Epithelial cell of proximal tubule (primary cell): ENCODE measurements at regions not wholly inside any gene's neighbourhood (a gene's known extent, or its start where the extent isn't known, plus 50 kb on each side); places are given as distances from the start of the nearest gene placed in this dataset.
"Not testable (repeated sequence)": the region's sequence is repeated elsewhere in the genome, so short reads cannot be mapped to it uniquely, and the experiment has no call there.

Experiments used
- DNase-seq: peaks from one replicate; pipeline ENCODE4 v3.0.0-alpha.2; 2011; ENCODE audit warnings: low read depth
- H3K4me3 ChIP-seq: 2 replicates; pipeline ENCODE4 v1.5.1; 2011; ENCODE audit warnings: low read depth, mild to moderate bottlenecking, low read length
- TF ChIP-seq, protein P1 (sequence below): conservative IDR thresholded peaks from 2 replicates; pipeline ENCODE4 v1.5.1; 2012; ENCODE audit warnings: low read depth, mild to moderate bottlenecking, low read length

DNA sequence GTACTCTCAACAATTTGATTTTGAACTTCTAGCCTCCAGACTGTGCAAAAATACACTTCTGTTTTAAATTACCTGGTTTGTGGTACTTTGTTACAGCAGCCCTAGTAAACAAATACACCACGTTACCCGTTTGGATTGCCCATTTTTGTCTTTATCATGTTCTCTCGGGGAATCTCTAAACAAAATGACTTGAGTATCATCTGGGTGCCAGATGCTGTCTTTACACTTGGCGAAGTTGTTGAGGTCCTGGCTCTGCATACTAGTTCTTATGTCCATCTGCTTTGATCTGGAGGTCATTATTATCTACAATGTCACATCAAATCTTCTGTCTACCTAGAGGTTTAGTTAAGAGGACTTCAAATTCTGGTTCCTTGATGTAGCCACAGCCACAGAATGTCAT lies 142.4 kb upstream of the NRIP1 start:
- no peak for DNase-seq
- TF ChIP-seq, protein P1, sequence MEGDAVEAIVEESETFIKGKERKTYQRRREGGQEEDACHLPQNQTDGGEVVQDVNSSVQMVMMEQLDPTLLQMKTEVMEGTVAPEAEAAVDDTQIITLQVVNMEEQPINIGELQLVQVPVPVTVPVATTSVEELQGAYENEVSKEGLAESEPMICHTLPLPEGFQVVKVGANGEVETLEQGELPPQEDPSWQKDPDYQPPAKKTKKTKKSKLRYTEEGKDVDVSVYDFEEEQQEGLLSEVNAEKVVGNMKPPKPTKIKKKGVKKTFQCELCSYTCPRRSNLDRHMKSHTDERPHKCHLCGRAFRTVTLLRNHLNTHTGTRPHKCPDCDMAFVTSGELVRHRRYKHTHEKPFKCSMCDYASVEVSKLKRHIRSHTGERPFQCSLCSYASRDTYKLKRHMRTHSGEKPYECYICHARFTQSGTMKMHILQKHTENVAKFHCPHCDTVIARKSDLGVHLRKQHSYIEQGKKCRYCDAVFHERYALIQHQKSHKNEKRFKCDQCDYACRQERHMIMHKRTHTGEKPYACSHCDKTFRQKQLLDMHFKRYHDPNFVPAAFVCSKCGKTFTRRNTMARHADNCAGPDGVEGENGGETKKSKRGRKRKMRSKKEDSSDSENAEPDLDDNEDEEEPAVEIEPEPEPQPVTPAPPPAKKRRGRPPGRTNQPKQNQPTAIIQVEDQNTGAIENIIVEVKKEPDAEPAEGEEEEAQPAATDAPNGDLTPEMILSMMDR = no peak
- H3K4me3 ChIP-seq = no peak overlapping the region

DNA sequence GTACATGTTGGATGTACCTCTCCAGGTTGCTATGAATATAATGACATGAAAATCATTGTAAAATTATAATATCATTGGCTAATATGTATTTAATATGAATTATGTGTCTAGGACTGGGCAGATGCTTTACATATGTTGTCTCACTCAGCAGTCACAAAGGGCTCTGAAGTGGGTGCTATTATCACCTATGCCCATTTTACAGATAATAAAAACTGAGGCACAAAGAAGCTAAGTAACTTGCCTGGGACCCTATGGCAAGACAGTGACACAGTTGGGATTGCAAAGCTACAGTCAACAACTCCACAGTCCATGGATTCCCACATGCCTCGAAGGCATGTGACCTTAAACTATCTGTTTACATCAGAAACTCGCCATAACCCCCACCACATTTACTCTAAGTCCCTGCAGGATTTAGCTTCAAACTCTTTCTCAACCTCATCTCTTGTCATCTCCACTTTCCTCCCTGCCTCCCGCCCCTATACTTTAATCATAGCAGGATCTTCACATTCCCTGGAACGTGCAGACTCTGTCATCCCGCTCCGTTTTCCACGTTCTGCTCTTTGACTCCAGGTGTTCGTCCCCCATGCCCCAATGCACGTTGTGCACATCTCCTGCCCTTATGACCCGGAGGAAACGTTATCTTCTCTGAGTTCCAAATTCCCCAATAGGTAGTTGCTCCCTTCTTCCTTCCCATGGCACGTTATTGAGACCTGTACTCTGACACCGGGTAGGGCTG lies 143.0 kb upstream of the NRIP1 start:
- TF ChIP-seq, protein P1 = no peak
- DNase-seq = no peak
- no peak overlapping the region for H3K4me3 ChIP-seq

DNA sequence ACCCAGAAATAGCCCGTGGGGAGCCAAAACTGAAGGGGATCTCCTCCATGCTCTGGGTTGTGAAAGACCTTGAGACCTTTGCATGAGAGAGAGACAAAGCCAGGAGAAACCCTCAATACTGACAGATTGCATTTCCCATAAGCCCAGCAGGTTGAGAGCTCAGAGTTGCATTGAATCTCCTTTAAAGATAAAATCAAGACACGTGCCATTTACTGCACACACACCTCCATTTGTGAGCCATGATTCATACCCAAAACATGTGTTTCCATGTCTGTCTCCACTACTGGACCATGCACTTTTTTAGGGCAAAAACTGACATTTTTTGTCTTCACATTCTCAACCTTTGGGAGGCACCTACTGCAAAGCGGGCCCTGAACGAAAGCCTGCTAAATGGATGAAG lies 144.0 kb upstream of the NRIP1 start:
- no peak overlapping the region for H3K4me3 ChIP-seq
- TF ChIP-seq, protein P1 = no peak
- no peak for DNase-seq

DNA sequence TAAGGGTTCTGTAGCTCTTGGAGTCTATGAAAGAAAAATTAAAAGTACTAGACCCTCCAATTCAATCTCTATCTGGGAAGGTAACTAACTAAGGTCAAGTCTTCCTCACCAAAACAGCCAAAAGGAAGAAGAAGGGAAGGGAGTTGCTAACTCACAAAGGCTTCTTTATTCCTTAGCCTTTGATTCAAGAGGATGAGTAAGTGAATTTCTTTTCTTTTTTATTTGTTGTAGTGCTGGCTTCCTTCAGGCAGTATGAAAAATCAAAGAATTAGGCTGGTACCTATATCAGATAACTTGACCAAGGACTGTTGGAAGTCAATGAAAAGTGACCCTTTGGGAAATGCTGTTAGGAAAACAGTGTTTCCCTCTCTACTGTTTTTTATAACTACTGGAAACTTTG lies 144.4 kb upstream of the NRIP1 start:
- no peak overlapping the region for H3K4me3 ChIP-seq
- no peak for DNase-seq
- TF ChIP-seq, protein P1 = no peak

DNA sequence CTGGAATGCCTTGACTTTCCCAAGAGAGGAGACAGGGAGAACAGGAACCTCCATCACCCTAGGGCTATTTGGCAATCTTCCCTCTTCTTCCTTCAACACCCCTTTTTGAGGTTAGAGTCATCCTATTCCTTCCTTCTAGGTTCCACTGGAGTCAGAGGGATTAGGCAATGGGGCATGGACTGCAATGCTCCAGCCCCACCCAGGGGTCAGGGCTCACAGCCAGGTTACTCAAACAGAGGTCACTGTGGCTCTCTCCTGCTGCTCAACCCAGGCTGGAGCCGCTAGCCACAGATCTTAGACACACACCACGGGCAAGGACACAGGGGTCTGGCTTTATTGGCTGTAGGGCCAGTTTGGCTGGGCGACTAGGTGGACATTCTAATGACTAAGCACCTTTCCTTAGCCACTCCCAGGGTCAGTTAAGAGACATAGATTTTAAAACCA lies 145.5 kb upstream of the NRIP1 start:
- no peak overlapping the region for H3K4me3 ChIP-seq
- no peak for DNase-seq
- TF ChIP-seq, protein P1 = no peak

DNA sequence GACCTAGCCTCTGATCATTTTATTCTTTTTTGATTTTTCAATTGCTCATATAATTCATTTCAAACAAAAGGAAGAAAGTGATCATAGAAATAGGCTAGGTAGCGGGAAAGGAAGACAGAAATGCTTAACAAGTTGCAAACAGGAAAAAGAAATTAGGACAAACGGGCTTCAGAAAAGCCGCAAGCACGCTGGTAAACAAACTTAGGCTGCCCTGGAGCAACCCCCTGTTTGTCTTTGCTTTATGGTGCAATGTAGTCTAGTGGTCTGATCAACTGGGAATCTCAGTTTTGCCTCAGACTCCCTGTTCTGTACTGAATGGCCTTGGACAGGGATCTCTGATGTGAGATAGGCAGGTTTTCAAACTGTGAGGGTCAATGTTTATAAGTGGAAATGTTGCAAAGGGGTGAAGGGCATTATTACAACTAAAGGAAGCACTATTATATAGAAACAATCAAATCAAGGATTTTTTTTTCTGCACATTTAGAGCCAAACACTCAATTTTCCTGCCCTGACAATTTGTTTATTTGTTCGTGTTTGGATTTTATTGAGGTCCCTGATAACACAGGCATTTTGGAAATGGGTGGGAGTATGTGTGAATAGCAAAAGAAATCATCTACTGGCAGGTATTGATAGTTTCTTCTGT lies 146.8 kb upstream of the NRIP1 start:
- DNase-seq = no peak
- TF ChIP-seq, protein P1 = no peak

DNA sequence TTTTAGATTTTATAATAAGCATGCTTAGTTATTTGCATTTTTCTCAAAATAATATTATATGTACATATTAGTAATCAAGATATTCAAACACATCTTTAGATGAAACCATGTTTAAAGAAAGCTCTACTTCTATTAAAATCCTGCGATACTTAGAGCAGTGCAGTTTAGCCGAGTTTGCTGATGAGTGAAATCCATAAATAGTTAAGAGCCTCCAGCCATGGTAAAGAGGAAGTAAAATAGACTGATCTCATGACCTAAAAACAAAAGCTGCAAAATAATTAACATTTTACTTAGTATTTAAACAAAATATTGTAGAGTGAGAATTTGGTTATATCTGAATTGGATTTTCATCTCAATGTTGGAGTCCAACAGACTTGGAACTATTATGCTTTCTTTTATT lies 147.4 kb upstream of the NRIP1 start:
- no peak for DNase-seq
- TF ChIP-seq, protein P1 = no peak

More for the DNA sequence above, 146.8 kb upstream of the NRIP1 start:
- no peak overlapping the region for H3K4me3 ChIP-seq

DNA sequence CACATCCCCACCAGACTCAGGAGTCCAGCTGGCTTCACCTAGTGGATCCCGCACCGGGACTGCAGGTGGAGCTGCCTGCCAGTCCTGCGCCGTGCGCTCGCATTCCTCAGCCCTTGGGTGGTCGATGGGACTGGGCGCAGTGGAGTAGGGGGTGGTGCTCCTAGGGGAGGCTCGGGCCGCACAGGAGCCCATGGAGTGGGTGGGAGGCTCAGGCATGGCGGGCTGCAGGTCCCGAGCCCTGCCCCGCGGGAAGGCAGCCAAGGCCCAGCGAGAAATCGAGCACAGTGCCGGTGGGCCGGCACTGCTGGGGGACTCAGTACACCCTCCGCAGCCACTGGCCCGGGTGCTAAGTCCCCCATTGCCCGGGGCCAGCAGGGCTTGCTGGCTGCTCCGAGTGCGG lies 153.7 kb upstream of the NRIP1 start:
- DNase-seq, H3K4me3 ChIP-seq: not testable (repeated sequence)

More for the DNA sequence above, 147.4 kb upstream of the NRIP1 start:
- no peak overlapping the region for H3K4me3 ChIP-seq
